Cardiac muscle cell (in vitro differentiated cells and primary cell): ENCODE measurements at regions not wholly inside any gene's neighbourhood (a gene's known extent, or its start where the extent isn't known, plus 50 kb on each side); places are given as distances from the start of the nearest gene placed in this dataset.

Source experiments
- DNase-seq, 2 donors: peaks; one replicate each; pipeline versions ENCODE4 v3.0.0 to v3.0.0-alpha.2; 2010 to 2017; ENCODE audit warnings: low read depth in 1 of 2, low spot score in 1 of 2
- H3K27ac ChIP-seq: fragments of 200-600 bp; sonication (generic); 2 replicates; pipeline ENCODE4 v1.5.1; 2016
- H3K27me3 ChIP-seq: fragments of 200-600 bp; sonication (generic); 2 replicates; pipeline ENCODE4 v1.6.0; 2016; ENCODE audit warnings: control low read depth
- H3K36me3 ChIP-seq: fragments of 200-600 bp; sonication (generic); 2 replicates; pipeline ENCODE4 v1.5.1; 2016; ENCODE audit warnings: control low read depth
- H3K4me1 ChIP-seq: fragments of 200-600 bp; sonication (generic); 2 replicates; pipeline ENCODE4 v1.8.1; 2017; ENCODE audit warnings: low read depth, mild to moderate bottlenecking, mixed run types
- H3K4me3 ChIP-seq: fragments of 200-600 bp; sonication (generic); 2 replicates; pipeline ENCODE4 v1.5.1; 2016; ENCODE audit warnings: mild to moderate bottlenecking
- H3K9me3 ChIP-seq: fragments of 200-600 bp; sonication (generic); 2 replicates; pipeline ENCODE4 v1.5.1; 2017; ENCODE audit warnings: low read depth, mild to moderate bottlenecking, control low read depth
- CTCF ChIP-seq: IDR thresholded peaks from 2 replicates; pipeline ENCODE4 v1.5.1; 2012; ENCODE audit warnings: low read depth, mild to moderate bottlenecking, low read length

- Histone ChIP-seq H3K36me3 (no peaks in the 10 kb centered on the region), H3K27ac (no peak overlapping the region), H3K27me3 (no peaks in the 10 kb centered on the region), H3K4me1 (peaks cover 4% of the 10 kb centered on the region), H3K4me3 (no peak overlapping the region), H3K9me3 (no peaks in the 10 kb centered on the region)
- DNase-seq, result peak; percentile 37 to 67
- no peak for TF ChIP-seq CTCF
These were observed 72.8 kb upstream of the MPP7 start for GRCh38 chr10:28375399-28376354.

DNA sequence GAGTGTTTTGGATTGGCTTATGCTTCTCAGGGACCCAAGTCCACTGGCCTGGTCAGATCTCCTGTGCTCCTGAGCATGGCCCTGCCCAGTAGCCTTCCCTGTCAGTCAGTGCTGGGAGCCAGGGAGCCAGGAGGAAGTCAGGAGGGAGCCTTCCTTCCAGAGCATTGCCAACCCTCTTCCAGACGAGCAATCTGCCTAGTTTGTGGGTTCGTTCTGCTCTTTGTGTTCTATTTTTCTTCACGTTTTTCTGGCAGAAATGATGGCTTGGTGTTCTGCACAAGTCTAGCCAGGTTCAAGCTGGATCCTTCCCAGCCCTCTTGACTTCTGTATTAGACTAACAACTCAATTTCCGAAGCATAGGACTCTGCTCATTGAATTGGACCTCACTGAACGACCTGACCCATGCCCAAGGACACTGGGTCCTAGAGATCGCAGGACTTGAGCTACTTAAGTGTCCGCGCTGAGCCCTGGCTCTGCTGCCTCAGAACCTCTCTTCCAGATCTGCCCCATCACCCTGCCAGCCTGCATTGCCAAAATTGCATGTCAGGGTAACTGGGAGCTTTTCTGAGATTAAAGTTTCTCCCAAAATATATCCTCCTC lies 76.2 kb upstream of the MPP7 start:
- Histone ChIP-seq H3K9me3 (no peaks in the 10 kb centered on the region), H3K4me1 (peaks cover 7% of the 10 kb centered on the region), H3K4me3 (no peak overlapping the region), H3K27me3 (no peaks in the 10 kb centered on the region), H3K36me3 (no peaks in the 10 kb centered on the region), H3K27ac (no peak overlapping the region)
- DNase-seq, result no peak
- no peak for TF ChIP-seq CTCF

- no peak for TF ChIP-seq CTCF
- no peaks in the 10 kb centered on the region for H3K36me3 ChIP-seq
- no peak overlapping the region for H3K4me3 ChIP-seq
- no peak for DNase-seq
- no peaks in the 10 kb centered on the region for H3K27me3 ChIP-seq
- H3K4me1 ChIP-seq, result peaks cover 6% of the 10 kb centered on the region
- no peak overlapping the region for H3K27ac ChIP-seq
- no peaks in the 10 kb centered on the region for H3K9me3 ChIP-seq
These were observed 78.6 kb upstream of the MPP7 start for GRCh38 chr10:28381466-28381865.

- no peaks in the 10 kb centered on the region for H3K27me3 ChIP-seq
- H3K4me1 ChIP-seq, result peaks cover 9% of the 10 kb centered on the region
- peak; percentile 94 for TF ChIP-seq CTCF
- DNase-seq, result peak; percentile 89 to 92
- no peaks in the 10 kb centered on the region for H3K36me3 ChIP-seq
- no peak overlapping the region for H3K4me3 ChIP-seq
- no peaks in the 10 kb centered on the region for H3K9me3 ChIP-seq
- no peak overlapping the region for H3K27ac ChIP-seq
These were observed 79.1 kb upstream of the MPP7 start for GRCh38 chr10:28381903-28382347.

- DNase-seq, result no peak
- Histone ChIP-seq H3K27me3 (no peaks in the 10 kb centered on the region), H3K4me3 (no peak overlapping the region), H3K4me1 (peaks cover 9% of the 10 kb centered on the region), H3K36me3 (no peaks in the 10 kb centered on the region), H3K27ac (no peak overlapping the region), H3K9me3 (no peaks in the 10 kb centered on the region)
- TF ChIP-seq CTCF, result no peak
These were observed 79.8 kb upstream of the MPP7 start for GRCh38 chr10:28382525-28383269.
